A673 (cell line): ENCODE measurements at regions not wholly inside any gene's neighbourhood (a gene's known extent, or its start where the extent isn't known, plus 50 kb on each side); places are given as distances from the start of the nearest gene placed in this dataset.

Experiments
- BruUV-seq: library from RNA; stranded (reverse); fragments of 400-500 nt; replicated peaks from 2 replicates; lab custom pipeline; 2021; lab: Mats Ljungman, UMichigan
- CTCF ChIA-PET: fragments of 300-600 bp; sonication (Branson Sonifier 250); formaldehyde crosslinking; loops from one replicate; lab custom pipeline; 2022; ENCODE audit warnings: antibody characterized with exemption; lab: Charles Lee
- POLR2A ChIA-PET: fragments of 300-600 bp; sonication (Branson Sonifier 250); formaldehyde crosslinking; loops from one replicate; lab custom pipeline; 2022; ENCODE audit warnings: antibody characterized with exemption; ENCODE audit not compliant: low non-redundant PET; lab: Charles Lee
- DNase-seq: peaks from one replicate; pipeline ENCODE4 v3.0.0-alpha.2; 2015; ENCODE audit warnings: low spot score
- H3K27ac ChIP-seq: fragments of 200-600 bp; sonication (generic); 2 replicates; pipeline ENCODE4 v1.5.1; 2016; ENCODE audit warnings: mixed run types, low read depth, mild to moderate bottlenecking, mixed read lengths, antibody characterized with exemption, low read length; ENCODE audit not compliant: poor library complexity, severe bottlenecking
- H3K27me3 ChIP-seq: fragments of 200-600 bp; sonication (generic); replicated peaks from 2 replicates; pipeline ENCODE4 v1.6.1; 2017; ENCODE audit warnings: mixed run types, low read depth, mild to moderate bottlenecking, mixed read lengths, antibody characterized with exemption, low read length; ENCODE audit not compliant: insufficient read depth, poor library complexity
- H3K36me3 ChIP-seq: fragments of 200-600 bp; sonication (generic); 2 replicates; pipeline ENCODE4 v1.6.1; 2016; ENCODE audit warnings: mixed run types, mild to moderate bottlenecking, mixed read lengths, antibody characterized with exemption, low read length; ENCODE audit not compliant: insufficient read depth, poor library complexity, severe bottlenecking
- H3K4me1 ChIP-seq: fragments of 200-600 bp; sonication (generic); 2 replicates; pipeline ENCODE4 v1.6.1; 2017; ENCODE audit warnings: mixed run types, mild to moderate bottlenecking, mixed read lengths, antibody characterized with exemption, low read length; ENCODE audit not compliant: insufficient read depth, poor library complexity, severe bottlenecking
- H3K4me3 ChIP-seq: fragments of 200-600 bp; sonication (generic); 2 replicates; pipeline ENCODE4 v1.5.1; 2016; ENCODE audit warnings: low read depth, mixed run types, mild to moderate bottlenecking, mixed read lengths, low read length; ENCODE audit not compliant: poor library complexity, severe bottlenecking
- H3K9me3 ChIP-seq: fragments of 200-600 bp; sonication (generic); 2 replicates; pipeline ENCODE4 v1.6.1; 2016; ENCODE audit warnings: mixed run types, low read depth, mild to moderate bottlenecking, mixed read lengths, antibody characterized with exemption, low read length; ENCODE audit not compliant: poor library complexity, severe bottlenecking
- CTCF ChIP-seq: fragments of 300-800, 200-600 bp; sonication (generic); conservative IDR thresholded peaks from 2 replicates; pipeline ENCODE4 v1.5.1; 2017; ENCODE audit warnings: low read depth, mild to moderate bottlenecking, antibody characterized with exemption, low read length, moderate library complexity, mixed read lengths
- EZH2 ChIP-seq: fragments of 200-600 bp; sonication (generic); IDR thresholded peaks from 2 replicates; pipeline ENCODE4 v1.6.1; 2017; ENCODE audit warnings: borderline replicate concordance, low read depth, mild to moderate bottlenecking, mixed read lengths, antibody characterized with exemption, low read length; ENCODE audit not compliant: poor library complexity, severe bottlenecking
- intact Hi-C: fragments of 100-400 bp; cut with micrococcal nuclease; formaldehyde crosslinking; loops from one replicate; pipeline ENCODE4 v1.10.0; 2022; ENCODE audit not compliant: unreplicated experiment

DNA sequence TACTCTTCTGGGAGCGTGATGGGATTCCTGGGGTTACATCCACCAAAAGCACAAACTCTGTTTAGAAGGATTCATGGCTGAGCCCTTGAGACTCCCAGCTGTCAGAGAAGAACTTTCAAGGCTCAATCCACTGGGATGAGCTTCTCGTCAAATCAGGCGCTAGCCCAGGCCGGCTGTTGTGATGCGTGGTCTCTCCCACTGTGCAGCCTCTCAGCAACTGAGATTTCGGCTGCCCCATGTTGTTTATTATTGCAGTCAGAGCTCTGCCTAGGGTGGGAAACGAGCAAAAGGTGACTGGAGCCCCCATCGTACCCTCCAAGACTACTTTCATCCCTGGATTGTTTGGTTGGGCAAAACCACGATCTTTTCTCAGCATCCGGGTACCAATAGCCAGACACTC is 251.6 kb downstream of the ETS1 start:
- Histone ChIP-seq H3K4me3 (no peak overlapping the region), H3K4me1 (no peaks in the 10 kb centered on the region), H3K9me3 (no peaks in the 10 kb centered on the region), H3K27me3 (peaks cover 28% of the 10 kb centered on the region), H3K36me3 (no peaks in the 10 kb centered on the region), H3K27ac (no peak overlapping the region)
- intact Hi-C loops, result no loop called here
- TF ChIP-seq EZH2 (no peak), CTCF (no peak)
- CTCF ChIA-PET, result no interaction called here
- POLR2A ChIA-PET, result no interaction called here
- BruUV-seq, result no TSS peak
- DNase-seq, result no peak

DNA sequence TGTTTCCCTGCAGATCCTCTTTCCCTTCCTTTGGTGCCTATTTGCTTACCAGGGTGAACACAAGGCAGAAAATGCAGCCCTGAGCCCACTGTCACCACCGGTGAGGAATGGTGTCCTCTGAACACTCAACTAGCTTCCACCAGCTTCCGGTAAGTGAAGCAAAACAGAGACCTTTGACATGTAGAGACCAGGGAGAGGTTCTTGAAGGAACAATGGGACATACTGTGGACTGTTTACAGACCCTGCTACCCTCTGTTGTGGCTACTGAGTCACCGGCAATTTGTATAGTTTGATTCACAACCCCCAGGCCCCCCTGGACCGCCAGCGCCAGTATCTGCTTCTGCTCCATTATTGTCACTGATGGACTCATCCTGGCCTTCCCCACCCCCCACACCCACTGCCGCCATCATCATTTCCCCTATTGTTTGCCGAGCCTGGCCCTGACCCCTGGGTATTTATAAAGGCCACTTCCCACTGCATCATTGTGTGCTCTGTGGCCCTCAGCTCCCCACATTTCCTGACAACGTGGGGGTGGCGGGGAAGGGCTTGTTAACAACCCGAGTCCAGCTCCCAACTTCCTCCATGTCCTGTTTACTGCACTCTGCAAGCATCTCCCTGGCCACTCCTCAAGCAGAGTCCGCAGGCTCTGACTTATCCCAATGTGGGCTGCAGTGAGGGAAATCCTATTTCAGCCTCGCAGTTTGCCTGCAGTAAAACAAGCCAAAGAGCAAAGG is 252.9 kb downstream of the ETS1 start:
- no peaks in the 10 kb centered on the region for H3K36me3 ChIP-seq
- H3K27me3 ChIP-seq, result peaks cover 30% of the 10 kb centered on the region
- no peaks in the 10 kb centered on the region for H3K9me3 ChIP-seq
- ChIA-PET CTCF (no interaction called here), POLR2A (no interaction called here)
- BruUV-seq, result no TSS peak
- H3K4me1 ChIP-seq, result no peaks in the 10 kb centered on the region
- no peak overlapping the region for H3K4me3 ChIP-seq
- TF ChIP-seq CTCF, result no peak
- TF ChIP-seq EZH2, result no peak
- intact Hi-C loops, result no loop called here
- DNase-seq, result no peak
- H3K27ac ChIP-seq, result no peak overlapping the region

DNA sequence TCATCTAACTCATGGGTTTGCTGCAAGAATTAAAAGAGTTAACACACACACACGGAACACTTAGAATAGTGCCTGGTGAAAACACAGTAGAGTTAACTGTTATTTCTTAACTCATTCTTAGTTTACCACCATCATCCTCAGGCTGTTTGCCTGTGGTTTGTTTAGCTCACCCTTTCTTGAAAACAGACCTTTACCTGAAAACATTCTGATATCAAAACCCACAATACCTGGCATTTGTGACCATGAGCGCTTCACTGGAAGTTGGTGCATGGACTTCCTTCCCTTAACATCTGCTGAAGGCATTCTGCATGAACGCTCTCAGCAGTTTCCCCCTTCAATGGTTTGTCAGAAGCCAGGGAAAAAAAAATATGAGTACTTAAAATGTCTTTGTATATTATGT is 256.0 kb downstream of the ETS1 start:
- no TSS peak for BruUV-seq
- Histone ChIP-seq H3K27me3 (peaks cover 43% of the 10 kb centered on the region), H3K4me1 (no peaks in the 10 kb centered on the region), H3K4me3 (no peak overlapping the region), H3K36me3 (no peaks in the 10 kb centered on the region), H3K9me3 (no peaks in the 10 kb centered on the region), H3K27ac (no peak overlapping the region)
- intact Hi-C loops, result no loop called here
- ChIA-PET POLR2A (no interaction called here), CTCF (no interaction called here)
- no peak for TF ChIP-seq CTCF
- TF ChIP-seq EZH2, result no peak
- no peak for DNase-seq
